ENCODE measurements at regions not wholly inside any gene's neighbourhood (a gene's known extent, or its start where the extent isn't known, plus 50 kb on each side); places are given as distances from the start of the nearest gene placed in this dataset.

- no peak for TF ChIP-seq CTCF (conservative IDR thresholded peaks at IDR 0.05)
- no peak for TF ChIP-seq ZFX (IDR thresholded peaks at IDR 0.05)
Measured at GRCh38 chr16:86398201-86398600, 112.1 kb upstream of the FOXF1 start.

All from C4-2B (cell line).